Neural progenitor cell (in vitro differentiated cells): ENCODE measurements at regions not wholly inside any gene's neighbourhood (a gene's known extent, or its start where the extent isn't known, plus 50 kb on each side); places are given as distances from the start of the nearest gene placed in this dataset.

Experiments
- EZH2 ChIP-seq: fragments of 200-600 bp; sonication (generic); IDR thresholded peaks from 2 replicates; pipeline ENCODE4 v1.6.1; 2017; ENCODE audit warnings: antibody characterized with exemption, mild to moderate bottlenecking, moderate library complexity
- EZH2phosphoT487 ChIP-seq: fragments of 200-600 bp; sonication (generic); IDR thresholded peaks from 2 replicates; pipeline ENCODE4 v1.6.1; 2017; ENCODE audit warnings: antibody characterized with exemption
- TF ChIP-seq, protein P1 (sequence below): fragments of 200-600 bp; sonication (generic); IDR thresholded peaks from 2 replicates; pipeline ENCODE4 v1.5.1; 2017; ENCODE audit warnings: antibody characterized with exemption, mild to moderate bottlenecking

DNA sequence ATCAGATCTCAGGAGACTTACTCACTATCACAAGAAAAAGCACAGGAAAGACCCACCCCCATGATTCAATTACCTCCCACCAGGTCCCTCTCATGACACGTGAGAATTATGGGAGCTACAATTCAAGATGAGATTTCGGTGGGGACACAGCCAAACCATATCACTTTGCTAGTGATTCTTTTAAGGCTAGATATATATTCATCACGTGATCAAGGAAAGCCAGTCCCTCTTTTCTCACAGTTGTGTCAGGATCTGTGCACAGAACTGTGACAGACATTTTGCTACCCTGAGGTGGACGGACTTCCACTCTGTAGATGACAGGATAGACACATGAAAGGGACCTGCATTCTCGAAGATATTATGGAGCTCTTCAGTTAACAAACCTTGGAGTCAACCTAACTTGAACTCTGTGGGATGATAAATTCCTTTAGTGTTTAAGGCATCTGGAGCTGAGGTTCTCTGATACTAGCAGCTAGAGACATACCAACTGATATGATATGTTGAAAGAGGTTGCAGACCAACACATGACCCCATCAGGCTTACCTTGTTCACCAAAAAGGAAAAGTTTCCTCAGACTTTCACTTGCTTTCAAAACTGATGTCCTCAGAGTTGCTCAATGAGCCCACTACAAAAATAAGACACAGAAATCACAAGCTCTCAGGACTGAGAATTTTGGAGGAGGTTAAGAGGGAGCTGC is 66.3 kb upstream of the SCG2 start:
- TF ChIP-seq, protein P1, sequence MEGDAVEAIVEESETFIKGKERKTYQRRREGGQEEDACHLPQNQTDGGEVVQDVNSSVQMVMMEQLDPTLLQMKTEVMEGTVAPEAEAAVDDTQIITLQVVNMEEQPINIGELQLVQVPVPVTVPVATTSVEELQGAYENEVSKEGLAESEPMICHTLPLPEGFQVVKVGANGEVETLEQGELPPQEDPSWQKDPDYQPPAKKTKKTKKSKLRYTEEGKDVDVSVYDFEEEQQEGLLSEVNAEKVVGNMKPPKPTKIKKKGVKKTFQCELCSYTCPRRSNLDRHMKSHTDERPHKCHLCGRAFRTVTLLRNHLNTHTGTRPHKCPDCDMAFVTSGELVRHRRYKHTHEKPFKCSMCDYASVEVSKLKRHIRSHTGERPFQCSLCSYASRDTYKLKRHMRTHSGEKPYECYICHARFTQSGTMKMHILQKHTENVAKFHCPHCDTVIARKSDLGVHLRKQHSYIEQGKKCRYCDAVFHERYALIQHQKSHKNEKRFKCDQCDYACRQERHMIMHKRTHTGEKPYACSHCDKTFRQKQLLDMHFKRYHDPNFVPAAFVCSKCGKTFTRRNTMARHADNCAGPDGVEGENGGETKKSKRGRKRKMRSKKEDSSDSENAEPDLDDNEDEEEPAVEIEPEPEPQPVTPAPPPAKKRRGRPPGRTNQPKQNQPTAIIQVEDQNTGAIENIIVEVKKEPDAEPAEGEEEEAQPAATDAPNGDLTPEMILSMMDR: no peak
- TF ChIP-seq EZH2phosphoT487 (no peak), EZH2 (no peak)
